CD4-positive, alpha-beta memory T cell (primary cell): ENCODE measurements at regions not wholly inside any gene's neighbourhood (a gene's known extent, or its start where the extent isn't known, plus 50 kb on each side); places are given as distances from the start of the nearest gene placed in this dataset.
"Not testable (repeated sequence)": the region's sequence is repeated elsewhere in the genome, so short reads cannot be mapped to it uniquely, and the experiment has no call there.

ENCODE experiments used
- CTCF ChIA-PET: fragments of 350-600 bp; sonication (Branson Sonifier 250); formaldehyde crosslinking; loops from one replicate; lab custom pipeline; 2021; ENCODE audit warnings: inconsistent platforms; ENCODE audit not compliant: partially characterized antibody; lab: Charles Lee
- POLR2A ChIA-PET: fragments of 350-600 bp; sonication (Branson Sonifier 250); formaldehyde crosslinking; loops from one replicate; lab custom pipeline; 2021; ENCODE audit not compliant: partially characterized antibody; lab: Charles Lee
- DNase-seq, 5 donors: peaks; one replicate each; pipeline versions ENCODE4 v3.0.0 to v3.0.0-alpha.2; 2020 to 2022; ENCODE audit warnings: mixed read lengths in 1 of 5
- H3K27ac ChIP-seq: one replicate; pipeline ENCODE4 v1.7.0; 2013; ENCODE audit warnings: low read depth, low read length
- H3K27me3 ChIP-seq: 2 replicates; pipeline ENCODE4 v1.7.0; 2013; ENCODE audit warnings: mild to moderate bottlenecking, low read length, moderate library complexity; ENCODE audit not compliant: insufficient read depth
- H3K36me3 ChIP-seq: 2 replicates; pipeline ENCODE4 v1.7.0; 2013; ENCODE audit warnings: mild to moderate bottlenecking, low read length, moderate library complexity; ENCODE audit not compliant: insufficient read depth
- H3K4me1 ChIP-seq: 2 replicates; pipeline ENCODE4 v1.7.0; 2013; ENCODE audit warnings: mild to moderate bottlenecking, low read length, moderate library complexity; ENCODE audit not compliant: insufficient read depth
- H3K4me3 ChIP-seq, 2 donors: one replicate each; pipeline ENCODE4 v1.7.0; 2013; ENCODE audit warnings: low read length in 2 of 2, mild to moderate bottlenecking in 1 of 2
- H3K9me3 ChIP-seq, 2 donors: one replicate each; pipeline ENCODE4 v1.7.0; 2013; ENCODE audit warnings: low read length in 2 of 2, control low read depth in 1 of 2; ENCODE audit not compliant: control insufficient read depth in 1 of 2
- H3K27ac Mint-ChIP-seq, 7 donors: one replicate each; pipeline ENCODE4 v1.8.0; 2020 to 2021; ENCODE audit warnings: mixed read lengths in 7 of 7, mild to moderate bottlenecking in 6 of 7, inconsistent platforms in 3 of 7, moderate library complexity in 3 of 7
- H3K27me3 Mint-ChIP-seq, 2 donors: one replicate each; pipeline ENCODE4 v1.8.0; 2020 to 2021; ENCODE audit warnings: mixed read lengths in 2 of 2
- H3K36me3 Mint-ChIP-seq, 2 donors: one replicate each; pipeline ENCODE4 v1.8.0; 2020 to 2021; ENCODE audit warnings: mixed read lengths in 2 of 2, inconsistent platforms in 1 of 2, mild to moderate bottlenecking in 1 of 2
- H3K4me1 Mint-ChIP-seq, 4 donors: one replicate each; pipeline ENCODE4 v1.8.0; 2020 to 2021; ENCODE audit warnings: mixed read lengths in 4 of 4, mild to moderate bottlenecking in 1 of 4
- H3K4me3 Mint-ChIP-seq, 8 donors: one replicate each; pipeline ENCODE4 v1.8.0; 2020 to 2021; ENCODE audit warnings: mixed read lengths in 8 of 8, mild to moderate bottlenecking in 7 of 8, moderate library complexity in 6 of 8, inconsistent platforms in 3 of 8
- H3K9me3 Mint-ChIP-seq, 8 donors: one replicate each; pipeline ENCODE4 v1.8.0; 2020 to 2021; ENCODE audit warnings: mixed read lengths in 8 of 8, mild to moderate bottlenecking in 5 of 8, inconsistent platforms in 3 of 8, moderate library complexity in 1 of 8
- intact Hi-C: fragments of 100-400 bp; cut with micrococcal nuclease; formaldehyde crosslinking; loops from one replicate; pipeline ENCODE4 v1.15.1; 2023

DNA sequence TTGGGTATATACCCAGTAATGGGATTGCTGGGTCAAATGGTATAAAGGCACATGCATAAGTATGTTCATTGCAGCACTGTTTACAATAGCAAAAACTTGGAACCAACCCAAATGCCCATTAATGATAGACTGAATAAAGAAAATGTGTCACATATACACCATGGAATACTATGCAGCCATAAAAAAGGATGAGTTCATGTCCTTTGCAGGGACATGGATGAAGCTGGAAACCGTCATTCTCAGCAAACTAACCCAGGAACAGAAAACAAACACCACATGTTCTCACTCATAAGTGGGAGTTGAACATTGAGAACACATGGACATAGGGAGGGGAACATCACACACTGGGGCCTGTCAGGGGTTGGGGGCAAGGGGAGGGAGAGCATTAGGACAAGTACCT is 224.5 kb upstream of the KIAA1217 start:
- DNase-seq, CTCF ChIA-PET, H3K27ac Mint-ChIP-seq, H3K4me1 ChIP-seq, H3K27me3 ChIP-seq, H3K27ac ChIP-seq, H3K36me3 Mint-ChIP-seq, H3K4me3 ChIP-seq, H3K4me3 Mint-ChIP-seq, H3K36me3 ChIP-seq, H3K9me3 ChIP-seq, H3K27me3 Mint-ChIP-seq, H3K4me1 Mint-ChIP-seq, POLR2A ChIA-PET, intact Hi-C loops: not testable (repeated sequence)
- peaks cover 0 to 11% (median 2%) of the 10 kb centered on the region in 8 donors for H3K9me3 Mint-ChIP-seq

DNA sequence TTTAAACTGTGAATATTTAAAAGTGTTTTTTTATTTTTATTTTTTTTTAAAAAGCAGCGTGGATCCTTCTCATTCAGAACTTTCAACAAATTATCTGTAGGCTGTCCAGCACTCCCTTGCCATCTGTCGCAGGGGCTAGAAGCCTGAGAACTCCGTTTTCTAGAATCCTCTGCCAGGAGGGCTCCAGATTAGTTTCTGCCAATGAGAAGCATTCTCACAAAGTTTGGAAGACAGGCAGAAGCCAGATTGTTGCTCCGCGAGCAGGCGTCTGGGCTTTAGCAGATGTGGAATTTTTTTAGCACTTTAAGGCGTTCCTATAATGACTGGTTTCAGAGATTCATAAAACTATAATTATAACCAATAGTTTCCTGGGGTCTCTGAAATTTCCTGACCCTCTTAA is 220.9 kb upstream of the KIAA1217 start:
- Mint-ChIP-seq H3K9me3 (peaks cover 0 to 11% (median 2%) of the 10 kb centered on the region in 8 donors), H3K36me3 (no peaks in the 10 kb centered on the region), H3K4me1 (no peaks in the 10 kb centered on the region), H3K4me3 (no peak overlapping the region), H3K27ac (no peak overlapping the region), H3K27me3 (peaks cover 0 to under 1% of the 10 kb centered on the region in 2 donors)
- H3K9me3 ChIP-seq: no peaks in the 10 kb centered on the region
- no peak for DNase-seq
- intact Hi-C loops: no loop called here
- H3K36me3 ChIP-seq: no peaks in the 10 kb centered on the region
- no peaks in the 10 kb centered on the region for H3K27me3 ChIP-seq
- no peaks in the 10 kb centered on the region for H3K4me1 ChIP-seq
- ChIA-PET POLR2A (no interaction called here), CTCF (no interaction called here)
- no peak overlapping the region for H3K4me3 ChIP-seq
- H3K27ac ChIP-seq: no peak overlapping the region

DNA sequence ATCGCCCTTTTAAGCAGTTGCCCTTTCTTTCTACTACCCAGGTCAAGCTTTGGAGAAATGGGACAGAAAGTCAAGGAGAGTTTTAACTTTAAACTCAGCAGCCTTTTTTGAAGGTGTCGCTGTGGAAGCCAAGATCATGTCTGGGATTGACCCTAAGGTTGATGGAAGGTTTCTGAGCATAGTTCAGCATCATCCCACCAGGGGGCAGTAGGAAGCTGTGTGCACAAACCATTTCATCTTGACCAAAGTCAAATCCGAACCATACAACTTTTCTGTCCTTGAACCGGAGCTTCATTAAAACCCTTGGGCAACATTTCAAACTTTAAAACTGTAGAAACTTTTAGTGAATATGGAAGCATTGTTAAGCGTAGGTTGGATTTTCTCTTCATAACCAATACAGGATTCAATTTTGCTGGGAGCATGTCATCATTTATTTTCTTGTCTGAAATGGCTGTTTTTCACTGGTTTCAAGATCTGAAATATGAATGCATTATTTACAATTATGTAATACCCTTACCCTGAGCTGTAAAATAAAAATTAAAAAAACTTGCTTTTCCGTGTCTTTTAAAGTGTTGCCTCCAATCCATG is 214.4 kb upstream of the KIAA1217 start:
- Mint-ChIP-seq H3K4me3 (no peak overlapping the region), H3K4me1 (no peaks in the 10 kb centered on the region), H3K36me3 (no peaks in the 10 kb centered on the region), H3K27me3 (no peaks in the 10 kb centered on the region), H3K9me3 (peaks cover 0 to 3% (median 0%) of the 10 kb centered on the region in 8 donors), H3K27ac (no peak overlapping the region)
- H3K9me3 ChIP-seq: no peaks in the 10 kb centered on the region
- no peaks in the 10 kb centered on the region for H3K36me3 ChIP-seq
- CTCF ChIA-PET: interaction anchor here (0.8 to 0.9 kb wide), 2 partner anchors 11 to 525 kb away, joined by 3 to 6 read pairs; no protein-coding TSS in a partner anchor
- H3K27ac ChIP-seq: no peak overlapping the region
- no peaks in the 10 kb centered on the region for H3K27me3 ChIP-seq
- no peak overlapping the region for H3K4me3 ChIP-seq
- H3K4me1 ChIP-seq: no peaks in the 10 kb centered on the region
- DNase-seq: no peak
- intact Hi-C loops: loop anchor here (5.0 kb wide), 1 partner anchor 523 kb away; no protein-coding TSS in a partner anchor
- POLR2A ChIA-PET: no interaction called here

DNA sequence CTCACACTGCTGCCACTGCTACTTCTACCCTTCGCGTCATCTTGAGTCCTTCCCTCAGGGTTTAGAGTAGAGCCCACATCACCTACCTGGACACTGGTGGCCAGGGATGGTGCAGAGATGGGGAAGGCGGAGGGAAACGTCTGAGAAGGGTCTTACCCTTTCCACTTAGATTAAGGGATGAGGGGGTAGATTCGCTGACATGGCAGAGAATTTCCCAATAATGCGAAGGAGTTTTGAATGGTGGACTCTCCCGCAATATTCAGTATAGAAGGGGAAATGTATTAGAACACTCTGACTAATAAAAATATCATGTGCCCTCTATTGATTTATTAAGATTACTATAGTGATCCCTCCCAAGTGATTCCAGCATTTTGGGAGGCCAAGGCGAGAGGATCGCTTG is 209.5 kb upstream of the KIAA1217 start:
- H3K36me3 Mint-ChIP-seq: no peaks in the 10 kb centered on the region
- POLR2A ChIA-PET: no interaction called here

DNA sequence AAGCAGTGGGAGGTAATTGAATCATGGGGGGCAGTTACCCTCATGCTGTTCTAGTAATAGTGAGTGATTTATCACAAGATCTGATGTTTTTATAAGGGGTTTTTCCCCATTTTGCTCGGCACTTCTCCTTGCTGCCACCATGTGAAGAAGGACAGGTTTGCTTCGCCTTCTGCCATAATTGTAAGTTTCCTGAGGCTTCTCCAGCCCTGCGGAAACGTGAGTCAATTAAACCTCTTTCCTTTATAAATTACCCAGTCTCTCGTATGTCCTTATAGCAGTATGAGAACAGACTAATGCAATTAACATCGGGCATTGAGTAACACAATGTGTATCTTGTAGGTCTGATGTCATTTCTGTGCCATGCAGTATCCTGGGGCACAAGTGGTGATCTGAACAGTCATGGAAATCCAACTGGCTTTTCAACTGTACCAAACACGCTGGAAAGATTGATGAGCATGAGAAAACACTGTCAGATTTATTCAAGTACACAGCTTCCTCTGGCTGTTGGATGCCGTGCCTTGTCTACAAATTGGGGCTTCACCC is 208.6 kb upstream of the KIAA1217 start:
- POLR2A ChIA-PET: no interaction called here
- H3K27me3 ChIP-seq: no peaks in the 10 kb centered on the region
- no peak for DNase-seq

More for the DNA sequence above, 209.5 kb upstream of the KIAA1217 start:
- intact Hi-C loops: no loop called here
- no peaks in the 10 kb centered on the region for H3K36me3 ChIP-seq
- Mint-ChIP-seq H3K27ac (no peak overlapping the region), H3K9me3 (peaks cover 0 to 2% (median 0%) of the 10 kb centered on the region in 8 donors), H3K27me3 (peaks cover 0 to 1% of the 10 kb centered on the region in 2 donors), H3K4me3 (no peak overlapping the region), H3K4me1 (no peaks in the 10 kb centered on the region)
- H3K27ac ChIP-seq: no peak overlapping the region
- no peaks in the 10 kb centered on the region for H3K9me3 ChIP-seq
- no peaks in the 10 kb centered on the region for H3K4me1 ChIP-seq
- no peaks in the 10 kb centered on the region for H3K27me3 ChIP-seq
- CTCF ChIA-PET: no interaction called here
- H3K4me3 ChIP-seq: no peak overlapping the region
- DNase-seq: no peak

DNA sequence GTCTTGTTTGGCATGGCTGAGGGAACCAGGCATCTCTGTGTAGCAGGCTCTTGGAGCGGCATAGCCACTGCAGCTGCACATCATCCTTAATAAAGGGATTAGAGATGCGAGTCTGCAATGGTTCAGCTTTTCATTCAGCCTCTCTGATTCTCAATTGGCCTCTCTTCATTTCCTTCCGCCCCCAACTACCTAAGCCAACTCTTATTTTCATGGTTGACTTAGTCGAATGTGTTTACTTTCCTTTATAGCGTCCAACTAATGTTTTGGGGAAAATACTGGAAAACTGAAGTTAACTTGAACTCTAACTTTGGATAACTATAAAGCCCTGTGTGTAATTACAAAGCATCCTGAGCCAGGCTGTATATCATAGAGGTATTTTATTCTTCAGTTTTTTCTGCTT is 202.2 kb upstream of the KIAA1217 start:
- intact Hi-C loops: no loop called here
- Histone ChIP-seq H3K9me3 (no peaks in the 10 kb centered on the region), H3K36me3 (no peaks in the 10 kb centered on the region), H3K4me1 (no peaks in the 10 kb centered on the region), H3K4me3 (no peak overlapping the region), H3K27ac (no peak overlapping the region), H3K27me3 (no peaks in the 10 kb centered on the region)
- CTCF ChIA-PET: no interaction called here
- H3K27me3 Mint-ChIP-seq: no peaks in the 10 kb centered on the region
- POLR2A ChIA-PET: no interaction called here
- no peak overlapping the region for H3K4me3 Mint-ChIP-seq
- peaks cover 0 to 5% (median 1%) of the 10 kb centered on the region in 8 donors for H3K9me3 Mint-ChIP-seq
- H3K4me1 Mint-ChIP-seq: no peaks in the 10 kb centered on the region
- no peak for DNase-seq
- H3K27ac Mint-ChIP-seq: no peak overlapping the region
- no peaks in the 10 kb centered on the region for H3K36me3 Mint-ChIP-seq

More for the DNA sequence above, 208.6 kb upstream of the KIAA1217 start:
- no peaks in the 10 kb centered on the region for H3K9me3 ChIP-seq
- H3K27ac ChIP-seq: no peak overlapping the region
- no peaks in the 10 kb centered on the region for H3K4me1 ChIP-seq
- H3K36me3 Mint-ChIP-seq: no peaks in the 10 kb centered on the region
- CTCF ChIA-PET: no interaction called here
- H3K36me3 ChIP-seq: no peaks in the 10 kb centered on the region
- peaks cover 0 to 2% (median 0%) of the 10 kb centered on the region in 8 donors for H3K9me3 Mint-ChIP-seq
- H3K4me1 Mint-ChIP-seq: no peaks in the 10 kb centered on the region
- no peak overlapping the region for H3K4me3 ChIP-seq
- H3K27ac Mint-ChIP-seq: no peak overlapping the region
- no peak overlapping the region for H3K4me3 Mint-ChIP-seq
- intact Hi-C loops: no loop called here
- H3K27me3 Mint-ChIP-seq: peaks cover 0 to 1% of the 10 kb centered on the region in 2 donors

DNA sequence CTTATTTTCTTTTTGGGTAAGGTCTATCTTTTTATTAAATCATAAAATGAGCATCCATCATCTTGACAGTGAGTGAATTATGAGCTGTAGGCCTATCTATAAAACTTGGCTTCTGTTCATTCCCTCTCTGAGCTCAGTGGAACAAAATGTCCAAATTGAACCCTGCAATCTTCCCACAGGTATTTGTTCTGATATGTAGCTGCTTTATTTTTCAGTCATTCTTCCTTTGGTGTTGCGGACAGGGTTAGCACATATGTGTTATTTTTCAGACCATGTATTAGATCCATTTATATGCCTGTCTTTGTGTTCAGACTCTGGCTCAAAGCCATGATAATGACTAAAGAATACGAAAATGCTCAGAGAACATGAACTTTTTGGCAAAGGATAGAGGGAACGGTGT is 201.6 kb upstream of the KIAA1217 start:
- Histone ChIP-seq H3K9me3 (no peaks in the 10 kb centered on the region), H3K4me1 (no peaks in the 10 kb centered on the region), H3K36me3 (no peaks in the 10 kb centered on the region), H3K27ac (no peak overlapping the region), H3K4me3 (no peak overlapping the region), H3K27me3 (no peaks in the 10 kb centered on the region)
- no peaks in the 10 kb centered on the region for H3K27me3 Mint-ChIP-seq
- H3K4me1 Mint-ChIP-seq: no peaks in the 10 kb centered on the region
- peaks cover 0 to 5% (median 1%) of the 10 kb centered on the region in 8 donors for H3K9me3 Mint-ChIP-seq
- H3K27ac Mint-ChIP-seq: no peak overlapping the region
- no peak overlapping the region for H3K4me3 Mint-ChIP-seq
- no peaks in the 10 kb centered on the region for H3K36me3 Mint-ChIP-seq
- CTCF ChIA-PET: no interaction called here
- intact Hi-C loops: no loop called here
- POLR2A ChIA-PET: no interaction called here
- no peak for DNase-seq
